AG08396 (cell line): ENCODE measurements at regions not wholly inside any gene's neighbourhood (a gene's known extent, or its start where the extent isn't known, plus 50 kb on each side); places are given as distances from the start of the nearest gene placed in this dataset.

Experiments used
- DNase-seq: peaks from one replicate; pipeline ENCODE4 v3.0.0; 2012; ENCODE audit warnings: low spot score, mixed read lengths

GRCh38 chr12:77625441-77625840 is 205.3 kb upstream of the NAV3 start:
- peak; percentile 66 for DNase-seq

- no peak for DNase-seq
Measured at GRCh38 chr12:77619425-77619824, 211.3 kb upstream of the NAV3 start.

GRCh38 chr12:77617818-77618217 is 212.9 kb upstream of the NAV3 start:
- no peak for DNase-seq

- no peak for DNase-seq
Measured at GRCh38 chr12:77615332-77615731, 215.4 kb upstream of the NAV3 start.

- no peak for DNase-seq
Measured at GRCh38 chr12:77613411-77613810, 217.3 kb upstream of the NAV3 start.

- DNase-seq: no peak
Measured at GRCh38 chr12:77610446-77610845, 220.2 kb upstream of the NAV3 start.

- no peak for DNase-seq
Measured at GRCh38 chr12:77609016-77609415, 221.7 kb upstream of the NAV3 start.

- no peak for DNase-seq
Measured at GRCh38 chr12:77608271-77608824, 222.3 kb upstream of the NAV3 start.

GRCh38 chr12:77606348-77606747 is 224.3 kb upstream of the NAV3 start:
- DNase-seq: no peak

GRCh38 chr12:77603946-77604345 is 226.7 kb upstream of the NAV3 start:
- no peak for DNase-seq

GRCh38 chr12:77601069-77601468 is 229.6 kb upstream of the NAV3 start:
- no peak for DNase-seq

- DNase-seq: no peak
Measured at GRCh38 chr12:77600468-77600843, 230.2 kb upstream of the NAV3 start.

GRCh38 chr12:77599782-77600467 is 230.8 kb upstream of the NAV3 start:
- DNase-seq: no peak

- no peak for DNase-seq
Measured at GRCh38 chr12:77594366-77594765, 236.3 kb upstream of the NAV3 start.

- DNase-seq: no peak
Measured at GRCh38 chr12:77592836-77593235, 237.9 kb upstream of the NAV3 start.

GRCh38 chr12:77591959-77592743 is 238.5 kb upstream of the NAV3 start:
- DNase-seq: peak; percentile 2

GRCh38 chr12:77590306-77590705 is 240.4 kb upstream of the NAV3 start:
- DNase-seq: no peak

- DNase-seq: no peak
Measured at GRCh38 chr12:77584860-77585259, 245.8 kb upstream of the NAV3 start.

- peak; percentile 37 for DNase-seq
Measured at GRCh38 chr12:77578466-77579220, 252.1 kb upstream of the NAV3 start.

GRCh38 chr12:77577791-77578190 is 252.9 kb upstream of the NAV3 start:
- DNase-seq: peak; percentile 35

GRCh38 chr12:77575376-77575919 is 255.2 kb upstream of the NAV3 start:
- DNase-seq: no peak

GRCh38 chr12:77572371-77572770 is 258.3 kb upstream of the NAV3 start:
- DNase-seq: no peak
